Inferior parietal cortex (tissue), 1 donor: ENCODE measurements at regions not wholly inside any gene's neighbourhood (a gene's known extent, or its start where the extent isn't known, plus 50 kb on each side); places are given as distances from the start of the nearest gene placed in this dataset.
"Not testable (repeated sequence)": the region's sequence is repeated elsewhere in the genome, so short reads cannot be mapped to it uniquely, and the experiment has no call there.

Experiments used
- DNase-seq: peaks from one replicate; pipeline ENCODE4 v3.0.0-alpha.2; 2016; ENCODE audit errors: extremely low spot score

- peak; percentile 81 for DNase-seq
These were observed 145.3 kb upstream of the PRSS1 start for GRCh38 chr7:142603870-142604448.

GRCh38 chr7:142602756-142603155 is 146.5 kb upstream of the PRSS1 start:
- no peak for DNase-seq

GRCh38 chr7:142602183-142602582 is 147.1 kb upstream of the PRSS1 start:
- no peak for DNase-seq

- DNase-seq: no peak
These were observed 151.0 kb upstream of the PRSS1 start for GRCh38 chr7:142598297-142598696.

GRCh38 chr7:142597547-142597946 is 151.7 kb upstream of the PRSS1 start:
- no peak for DNase-seq

- DNase-seq: no peak
These were observed 153.3 kb upstream of the PRSS1 start for GRCh38 chr7:142595816-142596516.

- DNase-seq: no peak
These were observed 155.2 kb upstream of the PRSS1 start for GRCh38 chr7:142594078-142594477.

GRCh38 chr7:142593106-142593505 is 156.2 kb upstream of the PRSS1 start:
- no peak for DNase-seq

- DNase-seq: no peak
These were observed 156.6 kb upstream of the PRSS1 start for GRCh38 chr7:142592664-142593063.

- no peak for DNase-seq
These were observed 157.0 kb upstream of the PRSS1 start for GRCh38 chr7:142592231-142592630.

GRCh38 chr7:142590830-142591457 is 158.3 kb upstream of the PRSS1 start:
- no peak for DNase-seq

- no peak for DNase-seq
These were observed 159.2 kb upstream of the PRSS1 start for GRCh38 chr7:142590077-142590476.

GRCh38 chr7:142587578-142588191 is 161.6 kb upstream of the PRSS1 start:
- DNase-seq: peak; percentile 47

GRCh38 chr7:142586611-142587010 is 162.7 kb upstream of the PRSS1 start:
- no peak for DNase-seq

GRCh38 chr7:142585425-142585824 is 163.8 kb upstream of the PRSS1 start:
- DNase-seq: no peak

- DNase-seq: no peak
These were observed 164.5 kb upstream of the PRSS1 start for GRCh38 chr7:142584765-142585164.

GRCh38 chr7:142583446-142583845 is 165.8 kb upstream of the PRSS1 start:
- no peak for DNase-seq

- no peak for DNase-seq
These were observed 166.9 kb upstream of the PRSS1 start for GRCh38 chr7:142582351-142582750.

GRCh38 chr7:142581341-142581740 is 167.9 kb upstream of the PRSS1 start:
- DNase-seq: no peak

- no peak for DNase-seq
These were observed 169.3 kb upstream of the PRSS1 start for GRCh38 chr7:142579946-142580345.

GRCh38 chr7:142575351-142575750 is 173.9 kb upstream of the PRSS1 start:
- DNase-seq: not testable (repeated sequence)

- DNase-seq: no peak
These were observed 177.7 kb upstream of the PRSS1 start for GRCh38 chr7:142571581-142571980.

GRCh38 chr7:142569851-142570250 is 179.4 kb upstream of the PRSS1 start:
- no peak for DNase-seq
